AG04450 (cell line): ENCODE measurements at regions not wholly inside any gene's neighbourhood (a gene's known extent, or its start where the extent isn't known, plus 50 kb on each side); places are given as distances from the start of the nearest gene placed in this dataset.

Source experiments
- CTCF ChIA-PET: fragments of 300-600, 350-600 bp; formaldehyde crosslinking; extraction: SDS; loops from one replicate; lab custom pipeline; 2022; ENCODE audit warnings: antibody characterized with exemption, inconsistent platforms; lab: Charles Lee
- POLR2A ChIA-PET: fragments of 350-600 bp; formaldehyde crosslinking; extraction: SDS; loops from one replicate; lab custom pipeline; 2021; ENCODE audit warnings: antibody characterized with exemption, inconsistent platforms; lab: Yijun Ruan, JAX
- DNase-seq: peaks from one replicate; pipeline ENCODE4 v3.0.0-alpha.2; 2011; ENCODE audit warnings: low read depth, low spot score
- H3K27ac ChIP-seq: one replicate; pipeline ENCODE4 v1.5.1; 2012; ENCODE audit warnings: low read depth, low read length, control low read depth
- H3K27me3 ChIP-seq: one replicate; pipeline ENCODE4 v1.6.0; 2012; ENCODE audit warnings: low read length; ENCODE audit not compliant: control insufficient read depth, insufficient read depth
- H3K4me3 ChIP-seq: 2 replicates; pipeline ENCODE4 v1.5.1; 2011; ENCODE audit warnings: mild to moderate bottlenecking, low read depth, low read length, control low read depth
- H3K9me3 ChIP-seq: 2 replicates; pipeline ENCODE4 v1.5.1; 2012; ENCODE audit warnings: low read length; ENCODE audit not compliant: control insufficient read depth, insufficient read depth
- CTCF ChIP-seq: IDR thresholded peaks from 2 replicates; pipeline ENCODE4 v1.5.1; 2011; ENCODE audit warnings: low read depth, low read length, control low read depth, inconsistent platforms

GRCh38 chr16:9679213-9679767, 502.9 kb downstream of the GRIN2A start:
- H3K27me3 ChIP-seq = no peaks in the 10 kb centered on the region
- CTCF ChIA-PET = no interaction called here

GRCh38 chr16:9680019-9680655, 502.1 kb downstream of the GRIN2A start:
- Histone ChIP-seq H3K27me3 (no peaks in the 10 kb centered on the region), H3K9me3 (peaks cover 13% of the 10 kb centered on the region), H3K27ac (no peak overlapping the region), H3K4me3 (no peak overlapping the region)
- no peak for DNase-seq
- TF ChIP-seq CTCF = no peak
- POLR2A ChIA-PET = no interaction called here
- CTCF ChIA-PET = no interaction called here

More at GRCh38 chr16:9679213-9679767, 502.9 kb downstream of the GRIN2A start:
- DNase-seq = no peak
- POLR2A ChIA-PET = no interaction called here
- H3K9me3 ChIP-seq = peaks cover 13% of the 10 kb centered on the region
- H3K4me3 ChIP-seq = no peak overlapping the region
- TF ChIP-seq CTCF = no peak
- H3K27ac ChIP-seq = no peak overlapping the region

DNA sequence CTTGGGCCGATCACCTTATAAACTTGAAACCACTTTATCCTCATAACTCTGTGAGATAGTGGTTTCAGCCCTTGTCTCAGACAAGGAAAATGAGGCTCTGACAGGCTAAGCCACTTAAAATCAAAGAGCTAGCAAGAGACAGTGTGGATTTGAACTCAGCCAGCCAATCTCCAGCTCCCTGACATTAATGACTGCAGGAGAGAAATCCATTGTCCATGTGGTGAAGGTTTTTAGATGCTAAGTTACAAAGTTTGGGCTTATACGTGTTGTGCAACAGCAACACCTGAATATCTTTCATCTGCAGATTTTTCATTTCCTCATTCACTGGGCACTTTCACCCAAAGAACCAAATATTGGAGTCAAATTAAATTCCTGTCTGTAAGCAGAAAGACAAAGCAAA, 501.3 kb downstream of the GRIN2A start:
- POLR2A ChIA-PET = no interaction called here
- no peak overlapping the region for H3K27ac ChIP-seq
- no peak for TF ChIP-seq CTCF
- H3K4me3 ChIP-seq = no peak overlapping the region
- CTCF ChIA-PET = no interaction called here
- DNase-seq = no peak
- H3K27me3 ChIP-seq = no peaks in the 10 kb centered on the region
- H3K9me3 ChIP-seq = peaks cover 13% of the 10 kb centered on the region

DNA sequence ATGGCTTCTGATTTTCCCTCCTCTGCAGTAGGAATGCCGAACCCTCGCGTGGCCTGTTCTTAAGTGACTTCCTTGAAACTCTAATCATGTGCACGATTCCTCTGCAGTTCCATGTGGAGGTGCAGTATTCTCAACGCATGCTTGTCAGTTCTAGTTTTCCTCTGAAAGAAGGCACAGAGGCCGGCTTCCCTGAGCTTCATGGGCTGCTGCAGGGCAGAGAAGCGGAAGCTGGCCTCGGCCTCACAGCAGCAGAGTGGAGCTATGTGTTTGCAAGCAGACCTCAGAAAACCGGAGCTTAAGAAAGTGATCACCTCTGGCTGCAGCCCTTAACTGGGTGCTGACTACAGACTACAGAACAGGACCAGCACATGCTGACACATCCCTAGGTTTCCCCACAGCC, 500.7 kb downstream of the GRIN2A start:
- TF ChIP-seq CTCF = no peak
- ChIA-PET POLR2A (no interaction called here), CTCF (no interaction called here)
- Histone ChIP-seq H3K27me3 (no peaks in the 10 kb centered on the region), H3K9me3 (peaks cover 13% of the 10 kb centered on the region), H3K27ac (no peak overlapping the region), H3K4me3 (no peak overlapping the region)
- no peak for DNase-seq

DNA sequence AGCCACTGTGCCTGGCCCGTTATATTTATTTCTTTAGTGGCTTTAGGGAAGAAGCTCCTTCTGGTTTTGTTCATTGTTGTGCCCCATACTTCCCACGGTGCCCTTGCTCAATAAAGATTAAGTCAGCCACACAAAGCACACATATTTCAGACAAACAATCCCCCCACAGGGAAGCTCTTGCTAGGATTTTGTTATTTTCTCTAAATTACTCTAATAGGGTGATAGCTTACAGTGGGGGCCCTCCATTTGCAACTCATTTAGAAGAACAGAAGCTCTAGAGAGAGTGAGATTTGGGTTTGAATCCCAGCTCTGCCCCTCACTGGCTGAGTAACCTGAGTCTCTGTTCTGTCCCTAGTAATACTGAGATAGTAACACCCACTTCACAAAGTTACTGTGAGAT, 499.9 kb downstream of the GRIN2A start:
- CTCF ChIA-PET = no interaction called here

More for the DNA sequence above, 499.9 kb downstream of the GRIN2A start:
- DNase-seq = no peak
- no peak overlapping the region for H3K4me3 ChIP-seq
- H3K9me3 ChIP-seq = peaks cover 13% of the 10 kb centered on the region
- POLR2A ChIA-PET = no interaction called here
- no peak overlapping the region for H3K27ac ChIP-seq
- no peak for TF ChIP-seq CTCF
- H3K27me3 ChIP-seq = no peaks in the 10 kb centered on the region
